HCT116 (cell line): ENCODE measurements at regions not wholly inside any gene's neighbourhood (a gene's known extent, or its start where the extent isn't known, plus 50 kb on each side); places are given as distances from the start of the nearest gene placed in this dataset.
"Not testable (repeated sequence)": the region's sequence is repeated elsewhere in the genome, so short reads cannot be mapped to it uniquely, and the experiment has no call there.

Experiments used
- ATAC-seq: fragments of 200-7000 bp; cut with Tn5 transposase; 2 replicates; pipeline ENCODE4 v1.9.1; 2020; ENCODE audit warnings: mild to moderate bottlenecking, moderate library complexity
- BruUV-seq: library from RNA; stranded (reverse); fragments of 400-500 nt; replicated peaks from 2 replicates; lab custom pipeline; 2021; lab: Mats Ljungman, UMichigan
- CTCF ChIA-PET: fragments of 300-600 bp; sonication (Branson Sonifier 250); formaldehyde crosslinking; loops from one replicate; lab custom pipeline; 2021; ENCODE audit warnings: antibody characterized with exemption; lab: Charles Lee
- POLR2A ChIA-PET: fragments of 300-600, 350-600 bp; sonication (Branson Sonifier 250); formaldehyde crosslinking; loops from one replicate; lab custom pipeline; 2021; ENCODE audit warnings: antibody characterized with exemption; lab: Charles Lee
- RAD21 ChIA-PET, 2 experiments: fragments of 300-600 bp; sonication (Branson Sonifier 250); formaldehyde crosslinking; loops; one replicate each; lab custom pipeline; 2023; ENCODE audit warnings: low total read pairs in 2 of 2; ENCODE audit not compliant: uncharacterized antibody in 2 of 2, unreplicated experiment in 2 of 2, low non-redundant PET in 1 of 2; lab: Charles Lee
- DNase-seq: peaks from one replicate; pipeline ENCODE4 v3.0.0-alpha.2; 2010; ENCODE audit warnings: low read depth, low spot score
- H2AFZ ChIP-seq: fragments of 200-600 bp; shearing (Covaris generic), sonication (generic); 2 replicates; pipeline ENCODE4 v1.6.1; 2017; ENCODE audit warnings: low read depth, mixed run types, mixed read lengths, antibody characterized with exemption, low read length; ENCODE audit not compliant: poor library complexity, severe bottlenecking
- H3K27ac ChIP-seq: 2 replicates; pipeline ENCODE4 v1.5.1; 2012; ENCODE audit warnings: low read depth, low read length
- H3K27me3 ChIP-seq: fragments of 200-600 bp; sonication (generic); 2 replicates; pipeline ENCODE4 v1.6.1; 2016; ENCODE audit warnings: mixed run types, low read length, mixed read lengths; ENCODE audit not compliant: insufficient read depth
- H3K36me3 ChIP-seq, 2 experiments: fragments of 200-500 bp in 1 of 2; fragments of 200-600 bp in 1 of 2; sonication (Bioruptor generic) in 1 of 2; sonication (generic) in 1 of 2; 2 replicates each; pipeline versions ENCODE4 v1.5.1 to v1.6.1; 2014 to 2016; ENCODE audit warnings: low read length in 2 of 2, inconsistent platforms in 1 of 2, mixed read lengths in 1 of 2, mixed run types in 1 of 2; ENCODE audit not compliant: insufficient read depth in 2 of 2, control insufficient read depth in 1 of 2
- H3K4me1 ChIP-seq, 2 experiments: fragments of 200-600 bp in 1 of 2; sonication (generic) in 1 of 2; 2 replicates each; pipeline versions ENCODE4 v1.5.1 to v1.6.1; 2012 to 2017; ENCODE audit warnings: low read length in 2 of 2, inconsistent platforms in 1 of 2, mild to moderate bottlenecking in 1 of 2, mixed read lengths in 1 of 2, mixed run types in 1 of 2, moderate library complexity in 1 of 2; ENCODE audit not compliant: insufficient read depth in 2 of 2, control insufficient read depth in 1 of 2
- H3K4me2 ChIP-seq: fragments of 200-600 bp; sonication (generic); 2 replicates; pipeline ENCODE4 v1.6.1; 2017; ENCODE audit warnings: mixed run types, low read length, mixed read lengths
- H3K4me3 ChIP-seq, 2 experiments: fragments of 200-600 bp in 1 of 2; sonication (generic) in 1 of 2; replicated peaks in 1 of 2; 2 replicates each; pipeline ENCODE4 v1.5.1; 2011 to 2016; ENCODE audit warnings: low read length in 2 of 2, control low read depth in 1 of 2, low read depth in 1 of 2, mild to moderate bottlenecking in 1 of 2, mixed read lengths in 1 of 2, mixed run types in 1 of 2
- H3K79me2 ChIP-seq: fragments of 200-600 bp; sonication (generic); 2 replicates; pipeline ENCODE4 v1.6.1; 2017; ENCODE audit warnings: mild to moderate bottlenecking, mixed run types, low read length, moderate library complexity, mixed read lengths; ENCODE audit not compliant: insufficient read depth
- H3K9ac ChIP-seq: fragments of 200-600 bp; sonication (generic); 2 replicates; pipeline ENCODE4 v1.6.1; 2016; ENCODE audit warnings: low read length, mixed read lengths
- H3K9me2 ChIP-seq: fragments of 200-600 bp; sonication (generic), shearing (Covaris generic); 2 replicates; pipeline ENCODE4 v1.6.1; 2017; ENCODE audit warnings: mixed run types, mild to moderate bottlenecking, moderate library complexity; ENCODE audit not compliant: insufficient read depth
- H3K9me3 ChIP-seq, 2 experiments: fragments of 200-500 bp in 1 of 2; fragments of 200-600 bp in 1 of 2; sonication (Bioruptor generic) in 1 of 2; sonication (generic) in 1 of 2; 2 replicates each; pipeline ENCODE4 v1.6.1; 2014 to 2017; ENCODE audit warnings: low read length in 2 of 2, mixed read lengths in 2 of 2, inconsistent platforms in 1 of 2, low read depth in 1 of 2, mild to moderate bottlenecking in 1 of 2, mixed run types in 1 of 2, moderate library complexity in 1 of 2; ENCODE audit not compliant: control insufficient read depth in 1 of 2, insufficient read depth in 1 of 2
- H4K20me1 ChIP-seq: fragments of 200-600 bp; sonication (generic), shearing (Covaris generic); 2 replicates; pipeline ENCODE4 v1.6.1; 2017; ENCODE audit warnings: mixed run types, mild to moderate bottlenecking, moderate library complexity; ENCODE audit not compliant: insufficient read depth
- CBX3 ChIP-seq: IDR thresholded peaks from 2 replicates; pipeline ENCODE4 v1.6.1; 2012; ENCODE audit warnings: low read depth
- CEBPB ChIP-seq: IDR thresholded peaks from 2 replicates; pipeline ENCODE4 v1.6.1; 2012; ENCODE audit warnings: low read depth
- EGR1 ChIP-seq: IDR thresholded peaks from 2 replicates; pipeline ENCODE4 v1.6.1; 2012; ENCODE audit warnings: low read depth
- ELF1 ChIP-seq: IDR thresholded peaks from 2 replicates; pipeline ENCODE4 v1.6.1; 2012; ENCODE audit warnings: low read depth, borderline replicate concordance
- EZH2 ChIP-seq: fragments of 200-600 bp; sonication (generic); IDR thresholded peaks from 2 replicates; pipeline ENCODE4 v1.6.1; 2017; ENCODE audit warnings: antibody characterized with exemption, mixed run types
- EZH2phosphoT487 ChIP-seq: fragments of 200-600 bp; IDR thresholded peaks from 2 replicates; pipeline ENCODE4 v1.6.1; 2018; ENCODE audit warnings: antibody characterized with exemption, borderline replicate concordance
- FOSL1 ChIP-seq: IDR thresholded peaks from 2 replicates; pipeline ENCODE4 v1.6.1; 2012; ENCODE audit warnings: low read depth
- POLR2A ChIP-seq: IDR thresholded peaks from 2 replicates; pipeline ENCODE4 v1.7.0; 2011; ENCODE audit warnings: borderline replicate concordance; ENCODE audit not compliant: insufficient read depth, insufficient read length; ENCODE audit errors: extremely low read depth
- POLR2AphosphoS5 ChIP-seq: IDR thresholded peaks from 2 replicates; pipeline ENCODE4 v1.6.1; 2011; ENCODE audit warnings: mild to moderate bottlenecking, low read depth, low read length, moderate library complexity
- RAD21 ChIP-seq: IDR thresholded peaks from 2 replicates; pipeline ENCODE4 v1.6.1; 2012; ENCODE audit warnings: low read depth, mild to moderate bottlenecking
- SIN3A ChIP-seq: IDR thresholded peaks from 2 replicates; pipeline ENCODE4 v1.6.1; 2012; ENCODE audit warnings: low read depth
- SP1 ChIP-seq: IDR thresholded peaks from 2 replicates; pipeline ENCODE4 v1.6.1; 2012; ENCODE audit warnings: low read depth
- SRF ChIP-seq: IDR thresholded peaks from 2 replicates; pipeline ENCODE4 v1.6.1; 2012; ENCODE audit warnings: low read depth
- YY1 ChIP-seq: IDR thresholded peaks from 2 replicates; pipeline ENCODE4 v1.6.1; 2011; ENCODE audit warnings: low read length, low read depth, moderate library complexity, mild to moderate bottlenecking; ENCODE audit not compliant: insufficient replicate concordance; ENCODE audit errors: extremely low read depth
- ZFX ChIP-seq: fragments of 450-650 bp; IDR thresholded peaks from 2 replicates; pipeline ENCODE4 v1.6.1; 2017
- ZNF274 ChIP-seq: fragments of 200-500 bp; sonication (Bioruptor generic); IDR thresholded peaks from 2 replicates; pipeline ENCODE4 v1.6.1; 2014; ENCODE audit warnings: mild to moderate bottlenecking, low read depth, low read length, inconsistent platforms
- intact Hi-C: fragments of 100-400 bp; cut with micrococcal nuclease; formaldehyde crosslinking; loops from 2 replicates; pipeline ENCODE4 v1.10.0; 2022
- TF ChIP-seq, protein P1 (sequence below): IDR thresholded peaks from 2 replicates; pipeline ENCODE4 v1.6.1; 2012
- TF ChIP-seq, protein P2 (sequence below), 3 experiments: fragments of 200-600 bp in 1 of 3; sonication (generic) in 1 of 3; IDR thresholded peaks in 2 of 3; conservative IDR thresholded peaks in 1 of 3; 2 replicates each; pipeline ENCODE4 v1.5.1; 2012 to 2017; ENCODE audit warnings: low read depth in 2 of 3, low read length in 2 of 3, antibody characterized with exemption in 1 of 3, borderline replicate concordance in 1 of 3, control low read depth in 1 of 3, mild to moderate bottlenecking in 1 of 3, mixed read lengths in 1 of 3, mixed run types in 1 of 3, moderate library complexity in 1 of 3; ENCODE audit not compliant: insufficient read depth in 1 of 3
- TF ChIP-seq, protein P3 (sequence below): IDR thresholded peaks from 2 replicates; pipeline ENCODE4 v1.6.1; 2011; ENCODE audit warnings: mild to moderate bottlenecking, low read length, moderate library complexity; ENCODE audit not compliant: insufficient replicate concordance; ENCODE audit errors: extremely low read depth

DNA sequence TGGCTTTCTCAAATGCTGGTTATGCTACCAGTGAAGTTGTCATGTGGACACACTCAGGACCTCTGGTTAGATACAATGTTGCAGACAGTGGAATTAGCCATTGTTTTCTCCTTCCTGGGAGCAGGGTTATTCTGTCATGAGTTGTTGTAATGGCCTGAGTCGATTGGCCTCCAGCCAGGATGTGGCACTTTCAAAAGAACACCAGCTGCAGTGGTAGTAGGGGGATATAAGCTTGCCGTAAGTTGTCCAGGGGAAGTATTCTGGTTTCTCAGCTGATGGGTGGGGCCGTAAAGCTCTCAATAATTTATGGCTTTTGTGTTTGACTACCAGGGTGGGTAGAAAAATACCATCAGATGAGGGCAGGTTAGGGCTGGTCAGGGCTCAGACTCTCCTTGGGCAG is 697.5 kb upstream of the GNPDA2 start:
- intact Hi-C loops, result no loop called here
- no peak for ATAC-seq

DNA sequence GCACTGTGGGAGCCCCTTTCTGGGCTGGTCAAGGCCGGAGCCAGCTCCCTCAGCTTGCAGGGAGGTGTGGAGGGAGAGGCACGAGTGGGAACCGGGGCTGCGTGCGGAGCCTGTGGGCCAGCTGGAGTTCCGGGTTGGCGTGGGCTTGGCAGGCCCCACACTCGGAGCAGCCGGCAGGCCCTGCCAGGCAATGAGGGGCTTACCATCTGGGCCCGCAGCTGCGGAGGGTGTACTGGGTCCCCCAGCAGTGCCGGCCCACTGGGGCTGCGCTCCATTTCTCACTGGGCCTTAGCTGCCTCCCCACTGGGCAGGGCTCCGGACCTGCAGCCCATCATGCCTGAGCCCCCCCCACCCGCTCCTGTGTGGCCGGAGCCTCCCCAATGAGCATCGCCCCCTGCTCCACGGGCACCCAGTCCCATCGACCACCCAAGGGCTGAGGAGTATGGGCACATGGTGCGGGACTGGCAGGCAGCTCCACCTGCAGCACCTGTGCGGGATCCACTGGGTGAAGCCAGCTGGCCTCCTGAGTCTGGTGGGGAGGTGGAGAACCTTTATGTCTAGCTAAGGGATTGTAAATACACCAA is 693.8 kb upstream of the GNPDA2 start:
- H2AFZ ChIP-seq, H3K9me2 ChIP-seq, H3K79me2 ChIP-seq, DNase-seq, H3K27me3 ChIP-seq, H3K27ac ChIP-seq, H3K4me1 ChIP-seq, CTCF ChIA-PET, BruUV-seq, POLR2A ChIA-PET, H3K9ac ChIP-seq, H3K4me3 ChIP-seq, H3K36me3 ChIP-seq, H4K20me1 ChIP-seq, ATAC-seq, H3K4me2 ChIP-seq, intact Hi-C loops, RAD21 ChIA-PET: not testable (repeated sequence)
- H3K9me3 ChIP-seq, result peaks cover 9 to 21% of the 10 kb centered on the region in 2 experiments; a peak in 2 of 4 replicates

More for the DNA sequence above, 697.5 kb upstream of the GNPDA2 start:
- Histone ChIP-seq H3K79me2 (no peaks in the 10 kb centered on the region), H3K27ac (no peak overlapping the region), H3K4me1 (no peaks in the 10 kb centered on the region), H3K4me3 (no peak overlapping the region), H2AFZ (no peak overlapping the region), H3K4me2 (no peak overlapping the region), H3K27me3 (no peaks in the 10 kb centered on the region), H3K9ac (no peak overlapping the region), H3K36me3 (no peaks in the 10 kb centered on the region), H3K9me2 (no peaks in the 10 kb centered on the region), H4K20me1 (no peaks in the 10 kb centered on the region; the same call in 1 of the 2 replicates)
- CTCF ChIA-PET, result no interaction called here
- RAD21 ChIA-PET, result no interaction called here
- DNase-seq, result no peak
- POLR2A ChIA-PET, result no interaction called here
- no TSS peak for BruUV-seq
- TF ChIP-seq SRF, result no peak
- TF ChIP-seq CBX3, result no peak
- no peak for TF ChIP-seq EZH2
- TF ChIP-seq SP1, result no peak
- TF ChIP-seq FOSL1, result no peak
- TF ChIP-seq, protein P1, sequence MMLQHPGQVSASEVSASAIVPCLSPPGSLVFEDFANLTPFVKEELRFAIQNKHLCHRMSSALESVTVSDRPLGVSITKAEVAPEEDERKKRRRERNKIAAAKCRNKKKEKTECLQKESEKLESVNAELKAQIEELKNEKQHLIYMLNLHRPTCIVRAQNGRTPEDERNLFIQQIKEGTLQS, result no peak
- no peak for TF ChIP-seq EGR1
- TF ChIP-seq, protein P2, sequence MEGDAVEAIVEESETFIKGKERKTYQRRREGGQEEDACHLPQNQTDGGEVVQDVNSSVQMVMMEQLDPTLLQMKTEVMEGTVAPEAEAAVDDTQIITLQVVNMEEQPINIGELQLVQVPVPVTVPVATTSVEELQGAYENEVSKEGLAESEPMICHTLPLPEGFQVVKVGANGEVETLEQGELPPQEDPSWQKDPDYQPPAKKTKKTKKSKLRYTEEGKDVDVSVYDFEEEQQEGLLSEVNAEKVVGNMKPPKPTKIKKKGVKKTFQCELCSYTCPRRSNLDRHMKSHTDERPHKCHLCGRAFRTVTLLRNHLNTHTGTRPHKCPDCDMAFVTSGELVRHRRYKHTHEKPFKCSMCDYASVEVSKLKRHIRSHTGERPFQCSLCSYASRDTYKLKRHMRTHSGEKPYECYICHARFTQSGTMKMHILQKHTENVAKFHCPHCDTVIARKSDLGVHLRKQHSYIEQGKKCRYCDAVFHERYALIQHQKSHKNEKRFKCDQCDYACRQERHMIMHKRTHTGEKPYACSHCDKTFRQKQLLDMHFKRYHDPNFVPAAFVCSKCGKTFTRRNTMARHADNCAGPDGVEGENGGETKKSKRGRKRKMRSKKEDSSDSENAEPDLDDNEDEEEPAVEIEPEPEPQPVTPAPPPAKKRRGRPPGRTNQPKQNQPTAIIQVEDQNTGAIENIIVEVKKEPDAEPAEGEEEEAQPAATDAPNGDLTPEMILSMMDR (IDR thresholded peaks at IDR 0.05 in 2 of 3, conservative IDR thresholded peaks at IDR 0.05 in 1 of 3; ENCODE audit: borderline replicate concordance in 1 of 3, insufficient read depth in 1 of 3, low read depth in 2 of 3, low read length in 2 of 3), result no peak
- no peak for TF ChIP-seq YY1
- no peak for TF ChIP-seq ELF1
- no peak for TF ChIP-seq CEBPB
- TF ChIP-seq POLR2AphosphoS5, result no peak
- TF ChIP-seq POLR2A, result no peak
- TF ChIP-seq ZFX, result no peak
- TF ChIP-seq ZNF274, result no peak
- no peak for TF ChIP-seq SIN3A
- no peak for TF ChIP-seq EZH2phosphoT487
- no peak for TF ChIP-seq RAD21
- TF ChIP-seq, protein P3, sequence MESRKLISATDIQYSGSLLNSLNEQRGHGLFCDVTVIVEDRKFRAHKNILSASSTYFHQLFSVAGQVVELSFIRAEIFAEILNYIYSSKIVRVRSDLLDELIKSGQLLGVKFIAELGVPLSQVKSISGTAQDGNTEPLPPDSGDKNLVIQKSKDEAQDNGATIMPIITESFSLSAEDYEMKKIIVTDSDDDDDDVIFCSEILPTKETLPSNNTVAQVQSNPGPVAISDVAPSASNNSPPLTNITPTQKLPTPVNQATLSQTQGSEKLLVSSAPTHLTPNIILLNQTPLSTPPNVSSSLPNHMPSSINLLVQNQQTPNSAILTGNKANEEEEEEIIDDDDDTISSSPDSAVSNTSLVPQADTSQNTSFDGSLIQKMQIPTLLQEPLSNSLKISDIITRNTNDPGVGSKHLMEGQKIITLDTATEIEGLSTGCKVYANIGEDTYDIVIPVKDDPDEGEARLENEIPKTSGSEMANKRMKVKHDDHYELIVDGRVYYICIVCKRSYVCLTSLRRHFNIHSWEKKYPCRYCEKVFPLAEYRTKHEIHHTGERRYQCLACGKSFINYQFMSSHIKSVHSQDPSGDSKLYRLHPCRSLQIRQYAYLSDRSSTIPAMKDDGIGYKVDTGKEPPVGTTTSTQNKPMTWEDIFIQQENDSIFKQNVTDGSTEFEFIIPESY, result no peak
- TF ChIP-seq, all 23 proteins: peak for 0
- peaks cover 10 to 18% of the 10 kb centered on the region in 2 experiments; a peak in 2 of 4 replicates for H3K9me3 ChIP-seq
